ENCODE measurements at regions not wholly inside any gene's neighbourhood (a gene's known extent, or its start where the extent isn't known, plus 50 kb on each side); places are given as distances from the start of the nearest gene placed in this dataset.

GRCh38 chr4:134888156-134888555, 686.6 kb upstream of the PABPC4L start:
- TF ChIP-seq CTCF (IDR thresholded peaks at IDR 0.05; ENCODE audit: insufficient read depth, low read length, poor library complexity, severe bottlenecking) (no peak), EZH2phosphoT487 (conservative IDR thresholded peaks at IDR 0.05; ENCODE audit: low read length) (no peak)

Data from SU-DHL-6 (cell line).